HUES64 (cell line): ENCODE measurements at regions not wholly inside any gene's neighbourhood (a gene's known extent, or its start where the extent isn't known, plus 50 kb on each side); places are given as distances from the start of the nearest gene placed in this dataset.

Source experiments
- H3K27ac ChIP-seq: 2 replicates; pipeline ENCODE4 v1.7.0; 2013; ENCODE audit warnings: low read depth, low read length, inconsistent platforms
- H3K27me3 ChIP-seq: 2 replicates; pipeline ENCODE4 v1.6.1; 2013; ENCODE audit warnings: mild to moderate bottlenecking, low read length; ENCODE audit not compliant: insufficient read depth
- H3K36me3 ChIP-seq: 2 replicates; pipeline ENCODE4 v1.6.1; 2013; ENCODE audit warnings: mild to moderate bottlenecking, low read length; ENCODE audit not compliant: insufficient read depth
- H3K4me1 ChIP-seq: 2 replicates; pipeline ENCODE4 v1.6.1; 2013; ENCODE audit warnings: mild to moderate bottlenecking, low read length, moderate library complexity; ENCODE audit not compliant: insufficient read depth
- H3K4me3 ChIP-seq: 2 replicates; pipeline ENCODE4 v1.5.1; 2013; ENCODE audit warnings: mild to moderate bottlenecking, low read length, moderate library complexity
- H3K9ac ChIP-seq: 2 replicates; pipeline ENCODE4 v1.6.1; 2013; ENCODE audit warnings: mild to moderate bottlenecking, low read depth, low read length
- H3K9me3 ChIP-seq: 2 replicates; pipeline ENCODE4 v1.6.1; 2013; ENCODE audit warnings: low read depth, low read length; ENCODE audit not compliant: insufficient read depth
- WGBS: fragments of 150-250, 120-280 bp; methylation state at CpG from one replicate; pipeline ENCODE4 v1.1.7; 2013; ENCODE audit warnings: missing lambda C conversion rate; 5-methylcytosine and 5-hydroxymethylcytosine counted together

DNA sequence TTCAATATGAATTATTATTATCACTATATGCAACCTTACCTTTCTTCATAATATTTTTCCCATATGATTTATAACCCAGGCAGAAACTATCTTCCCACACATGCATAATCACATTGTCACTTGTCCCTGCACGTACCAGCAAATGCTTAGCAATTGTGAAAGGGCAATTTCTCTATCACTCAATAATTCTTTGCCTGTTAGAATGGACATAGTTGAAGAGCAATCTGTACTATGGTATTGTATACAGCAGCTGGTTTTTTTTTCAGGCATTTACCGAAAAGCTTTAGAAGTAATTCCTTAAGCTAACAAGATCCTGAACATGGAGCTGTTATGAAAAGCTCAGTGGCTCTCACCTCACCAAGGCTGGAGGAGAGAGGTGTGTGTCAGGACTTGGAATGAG lies 999.5 kb downstream of the TUSC7 start:
- no peaks in the 10 kb centered on the region for H3K27me3 ChIP-seq
- WGBS = 98% methylated on average over 2 of the region's 2 CpGs
- 0 out of 2 replicates have a peak, but pooled peaks cover 4% of the 10 kb centered on the region for H3K4me1 ChIP-seq
- no peak overlapping the region for H3K27ac ChIP-seq
- no peak overlapping the region for H3K9ac ChIP-seq
- H3K4me3 ChIP-seq = no peak overlapping the region
- H3K9me3 ChIP-seq = no peaks in the 10 kb centered on the region
- H3K36me3 ChIP-seq = no peaks in the 10 kb centered on the region

DNA sequence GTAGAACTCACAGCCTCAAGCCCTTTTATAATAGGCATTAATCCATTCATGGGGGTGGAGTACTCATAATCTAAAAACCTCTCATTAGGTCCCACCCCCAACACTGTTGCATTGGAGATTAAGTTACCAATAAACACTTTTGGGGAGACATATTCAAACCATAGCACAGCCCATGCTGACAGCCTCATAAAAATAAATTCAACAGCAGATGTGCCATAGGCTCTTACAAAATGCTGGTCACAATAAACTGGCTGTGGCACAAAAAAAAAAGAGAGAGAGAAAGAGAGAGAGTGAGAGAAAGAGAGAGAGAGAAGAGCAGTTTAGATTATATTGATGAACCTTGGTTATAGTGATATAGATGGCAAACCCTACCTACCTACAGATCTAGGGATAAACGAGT lies 1000.9 kb downstream of the TUSC7 start:
- Histone ChIP-seq H3K27ac (no peak overlapping the region), H3K27me3 (no peaks in the 10 kb centered on the region), H3K36me3 (no peaks in the 10 kb centered on the region), H3K9ac (no peak overlapping the region), H3K4me1 (0 out of 2 replicates have a peak, but pooled peaks cover 4% of the 10 kb centered on the region), H3K9me3 (no peaks in the 10 kb centered on the region), H3K4me3 (no peak overlapping the region)
- WGBS = 94% methylated on average over 1 of the region's 1 CpG

DNA sequence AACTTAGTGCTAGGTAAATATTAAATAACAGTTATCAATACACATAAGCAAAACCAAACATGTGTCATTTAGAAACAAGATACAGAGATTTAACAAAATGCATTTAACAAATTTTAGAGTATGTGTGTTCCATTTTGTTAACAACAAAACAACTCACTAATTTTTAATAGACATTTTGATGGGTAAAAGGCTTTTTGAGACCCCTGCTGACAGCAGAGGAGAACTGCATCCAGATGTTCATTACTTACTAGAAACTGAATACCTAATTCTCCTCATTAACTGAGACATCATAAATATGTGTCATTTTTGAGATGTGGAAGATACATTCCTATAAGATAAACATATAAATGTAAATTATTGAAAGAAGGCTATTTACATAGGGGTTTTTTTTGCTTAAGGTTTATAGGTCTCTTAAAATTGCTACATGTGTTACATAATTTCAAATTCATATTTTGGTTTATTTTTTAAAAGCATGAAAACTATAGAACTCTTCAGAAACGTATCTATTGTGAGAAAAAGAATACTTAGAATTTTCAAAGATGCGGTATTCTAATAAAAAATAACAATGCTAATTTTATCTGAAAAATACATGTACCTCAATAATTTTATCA lies 1009.8 kb downstream of the TUSC7 start:
- H3K4me3 ChIP-seq = no peak overlapping the region
- no peaks in the 10 kb centered on the region for H3K9me3 ChIP-seq
- peaks cover 2% of the 10 kb centered on the region; the same call in 1 of the 2 replicates for H3K27me3 ChIP-seq
- no CpG with 5 or more reads among the region's 2 CpGs for WGBS
- no peaks in the 10 kb centered on the region for H3K36me3 ChIP-seq
- no peak overlapping the region for H3K27ac ChIP-seq
- peaks cover 7% of the 10 kb centered on the region; the same call in 1 of the 2 replicates for H3K4me1 ChIP-seq
- no peak overlapping the region for H3K9ac ChIP-seq

DNA sequence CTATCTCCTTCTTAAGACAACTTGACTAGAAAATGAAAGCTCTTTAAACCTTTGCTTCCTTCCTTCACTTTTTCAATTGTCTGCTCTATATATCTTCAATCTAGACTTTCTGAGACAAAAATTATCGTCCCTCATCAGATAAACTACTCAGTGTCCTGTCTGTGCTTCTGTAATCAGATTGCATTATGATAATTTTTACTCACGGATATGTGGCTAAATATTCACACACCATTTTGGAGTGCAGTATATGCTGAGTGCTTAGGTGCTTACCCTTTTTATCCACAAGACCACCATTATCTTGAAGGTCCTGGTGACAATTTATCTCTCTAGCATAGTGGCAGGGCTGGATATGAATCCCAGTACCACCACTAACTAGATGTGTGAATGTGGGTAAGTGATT lies 1012.3 kb downstream of the TUSC7 start:
- WGBS = 100% methylated on average over 1 of the region's 2 CpGs
- H3K36me3 ChIP-seq = no peaks in the 10 kb centered on the region
- no peak overlapping the region for H3K27ac ChIP-seq
- peaks cover 2% of the 10 kb centered on the region; the same call in 1 of the 2 replicates for H3K27me3 ChIP-seq
- no peaks in the 10 kb centered on the region for H3K9me3 ChIP-seq
- H3K9ac ChIP-seq = no peak overlapping the region
- peaks cover 7% of the 10 kb centered on the region; the same call in 1 of the 2 replicates for H3K4me1 ChIP-seq
- no peak overlapping the region for H3K4me3 ChIP-seq

- no peak overlapping the region for H3K4me3 ChIP-seq
- no peaks in the 10 kb centered on the region for H3K36me3 ChIP-seq
- WGBS = 95% methylated on average over 3 of the region's 3 CpGs
- no peak overlapping the region for H3K27ac ChIP-seq
- peaks cover 7% of the 10 kb centered on the region; the same call in 1 of the 2 replicates for H3K4me1 ChIP-seq
- H3K9ac ChIP-seq = no peak overlapping the region
- no peaks in the 10 kb centered on the region for H3K9me3 ChIP-seq
- H3K27me3 ChIP-seq = peaks cover 2% of the 10 kb centered on the region; the same call in 1 of the 2 replicates
These were observed 1013.3 kb downstream of the TUSC7 start for GRCh38 chr3:117722856-117723255.

DNA sequence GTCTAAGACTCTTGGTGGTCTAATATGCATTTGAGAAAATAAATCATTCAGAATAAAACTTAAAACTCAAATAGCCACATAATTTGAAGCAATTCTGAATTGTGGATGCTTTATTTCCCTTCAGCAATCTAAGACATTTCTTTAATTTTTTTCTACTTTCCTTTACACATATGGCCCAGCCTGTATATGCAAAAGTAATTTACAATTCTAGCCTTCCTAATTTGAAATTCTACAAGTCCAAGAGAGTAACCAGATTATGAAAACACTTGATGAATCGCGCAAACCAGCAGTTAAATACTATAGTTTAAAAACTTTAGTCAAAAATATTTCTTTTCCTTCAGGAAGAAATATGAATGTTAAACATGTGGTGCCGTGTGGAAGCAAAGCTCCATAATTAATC lies 1014.2 kb downstream of the TUSC7 start:
- Histone ChIP-seq H3K27me3 (peaks cover 2% of the 10 kb centered on the region; the same call in 1 of the 2 replicates), H3K9me3 (no peaks in the 10 kb centered on the region), H3K4me1 (peaks cover 4% of the 10 kb centered on the region; the same call in 1 of the 2 replicates), H3K9ac (no peak overlapping the region), H3K4me3 (no peak overlapping the region), H3K36me3 (no peaks in the 10 kb centered on the region), H3K27ac (no peak overlapping the region)
- WGBS = 100% methylated on average over 2 of the region's 3 CpGs

GRCh38 chr3:117725314-117725713 lies 1015.7 kb downstream of the TUSC7 start:
- Histone ChIP-seq H3K4me1 (no peaks in the 10 kb centered on the region), H3K27ac (no peak overlapping the region), H3K4me3 (no peak overlapping the region), H3K9ac (no peak overlapping the region), H3K27me3 (peaks cover 1% of the 10 kb centered on the region; the same call in 1 of the 2 replicates), H3K36me3 (no peaks in the 10 kb centered on the region), H3K9me3 (no peaks in the 10 kb centered on the region)
- 96% methylated on average over 4 of the region's 4 CpGs for WGBS

GRCh38 chr3:117726776-117727175 lies 1017.2 kb downstream of the TUSC7 start:
- Histone ChIP-seq H3K9me3 (no peaks in the 10 kb centered on the region), H3K4me3 (no peak overlapping the region), H3K4me1 (no peaks in the 10 kb centered on the region), H3K27ac (no peak overlapping the region), H3K27me3 (no peaks in the 10 kb centered on the region), H3K9ac (no peak overlapping the region), H3K36me3 (no peaks in the 10 kb centered on the region)

GRCh38 chr3:117728226-117728625 lies 1018.6 kb downstream of the TUSC7 start:
- H3K9ac ChIP-seq = no peak overlapping the region
- H3K4me3 ChIP-seq = no peak overlapping the region
- H3K27ac ChIP-seq = no peak overlapping the region
- no peaks in the 10 kb centered on the region for H3K4me1 ChIP-seq
- 92% methylated on average over 1 of the region's 1 CpG for WGBS
- no peaks in the 10 kb centered on the region for H3K9me3 ChIP-seq
- no peaks in the 10 kb centered on the region for H3K36me3 ChIP-seq
- H3K27me3 ChIP-seq = no peaks in the 10 kb centered on the region

DNA sequence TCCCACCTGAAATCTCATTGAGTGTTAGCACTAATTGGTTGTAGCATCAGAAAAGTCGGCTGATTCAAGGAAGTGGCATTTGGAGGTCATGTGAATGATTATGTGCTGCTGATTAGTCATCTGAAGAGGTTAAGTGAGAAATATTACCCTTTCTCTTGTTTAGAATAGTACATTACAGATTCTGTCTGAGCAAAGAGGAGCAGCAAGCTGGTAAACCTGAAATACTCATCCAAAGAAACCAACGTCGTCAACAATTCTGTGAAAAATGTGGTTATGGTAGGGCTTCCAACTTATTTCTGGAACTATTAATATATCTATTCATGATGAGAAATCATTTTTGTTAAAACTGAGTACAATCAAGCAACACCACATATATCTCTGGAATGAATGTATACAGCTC lies 1024.9 kb downstream of the TUSC7 start:
- peaks cover 3% of the 10 kb centered on the region; the same call in 1 of the 2 replicates for H3K4me1 ChIP-seq
- 100% methylated on average over 1 of the region's 3 CpGs for WGBS
- no peak overlapping the region for H3K9ac ChIP-seq
- H3K27me3 ChIP-seq = no peaks in the 10 kb centered on the region
- no peaks in the 10 kb centered on the region for H3K36me3 ChIP-seq
- H3K27ac ChIP-seq = no peak overlapping the region
- no peak overlapping the region for H3K4me3 ChIP-seq
- H3K9me3 ChIP-seq = no peaks in the 10 kb centered on the region

DNA sequence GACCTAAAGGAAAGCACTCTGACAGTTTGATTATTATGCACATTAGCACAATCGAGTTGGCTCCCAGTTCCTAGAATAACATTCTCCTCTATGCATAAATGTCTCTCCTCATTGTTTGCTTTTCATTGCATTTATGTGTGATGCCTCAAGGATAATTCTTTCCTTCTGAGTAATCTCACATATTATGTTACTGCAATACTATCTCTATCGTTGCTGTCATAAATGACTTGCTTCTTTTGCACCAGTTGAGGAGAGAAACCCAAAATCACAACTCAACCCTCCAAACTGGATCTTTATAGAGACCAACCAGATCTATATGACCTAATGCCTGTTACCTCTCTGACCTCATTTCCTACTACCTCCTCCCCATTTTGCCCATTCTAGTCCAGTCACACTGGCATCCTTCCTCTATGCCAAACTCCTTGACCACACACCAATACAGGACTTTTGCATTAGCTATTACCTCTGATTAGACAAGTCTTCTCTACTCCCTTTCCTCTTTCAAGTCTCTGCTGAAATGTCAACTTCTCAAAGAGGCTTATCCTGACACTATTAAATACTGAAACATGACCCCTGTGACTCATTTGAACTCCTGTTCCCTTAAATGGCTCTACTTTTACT lies 1026.0 kb downstream of the TUSC7 start:
- Histone ChIP-seq H3K4me3 (no peak overlapping the region), H3K27ac (no peak overlapping the region), H3K9me3 (no peaks in the 10 kb centered on the region), H3K4me1 (peaks cover 3% of the 10 kb centered on the region; the same call in 1 of the 2 replicates), H3K36me3 (no peaks in the 10 kb centered on the region), H3K9ac (no peak overlapping the region), H3K27me3 (no peaks in the 10 kb centered on the region)
- 68% methylated on average over 2 of the region's 2 CpGs for WGBS
